Stomach (tissue), 8 donors: ENCODE measurements at regions not wholly inside any gene's neighbourhood (a gene's known extent, or its start where the extent isn't known, plus 50 kb on each side); places are given as distances from the start of the nearest gene placed in this dataset.

Source experiments
- DNase-seq, 2 donors: peaks; one replicate each; pipeline versions ENCODE4 v3.0.0 to v3.0.0-alpha.2; 2013 to 2019
- H3K27ac ChIP-seq, 5 donors: fragments of 200-600 bp in 4 of 5; sonication (generic) in 4 of 5; one replicate each; pipeline ENCODE4 v1.5.1; 2013 to 2019; ENCODE audit warnings: mild to moderate bottlenecking in 1 of 5, moderate library complexity in 1 of 5
- H3K27me3 ChIP-seq, 3 donors: fragments of 200-600 bp; sonication (generic); one replicate each; pipeline ENCODE4 v1.5.1; 2017 to 2019; ENCODE audit warnings: mixed run types in 1 of 3
- H3K36me3 ChIP-seq, 4 donors: fragments of 200-600 bp; sonication (generic); 1 replicate in 3 of 4; 2 replicates in 1 of 4; pipeline ENCODE4 v1.5.1; 2016 to 2019
- H3K4me1 ChIP-seq, 4 donors: fragments of 200-600 bp; sonication (generic); one replicate each; pipeline ENCODE4 v1.5.1; 2016 to 2019
- H3K4me3 ChIP-seq, 4 donors: fragments of 200-600 bp; sonication (generic) in 3 of 4; one replicate each; pipeline ENCODE4 v1.5.1; 2016 to 2019; ENCODE audit warnings: mild to moderate bottlenecking in 1 of 4
- H3K9me3 ChIP-seq, 4 donors: fragments of 200-600 bp; sonication (generic); one replicate each; pipeline ENCODE4 v1.5.1; 2016 to 2019
- CTCF ChIP-seq, 7 experiments: fragments of 450-650 bp in 4 of 7; fragments of 200-600 bp in 3 of 7; sonication (generic) in 3 of 7; IDR thresholded peaks; one replicate each; pipeline ENCODE4 v1.5.1; 2016 to 2019; ENCODE audit warnings: antibody characterized with exemption in 7 of 7, control low read depth in 2 of 7, mild to moderate bottlenecking in 1 of 7
- EP300 ChIP-seq: sonication (generic); formaldehyde crosslinking; IDR thresholded peaks from one replicate; pipeline ENCODE4 v1.6.1; 2017; ENCODE audit warnings: antibody characterized with exemption
- POLR2A ChIP-seq, 4 donors: fragments of 450-650 bp; IDR thresholded peaks; one replicate each; pipeline ENCODE4 v1.6.1; 2016; ENCODE audit warnings: antibody characterized with exemption in 4 of 4, control low read depth in 2 of 4, mild to moderate bottlenecking in 1 of 4, moderate library complexity in 1 of 4
- POLR2AphosphoS5 ChIP-seq, 3 donors: sonication (generic); formaldehyde crosslinking; IDR thresholded peaks; one replicate each; pipeline ENCODE4 v1.6.1; 2016; ENCODE audit warnings: antibody characterized with exemption in 3 of 3
- WGBS, 5 donors: extraction: QIAGEN DNeasy Blood & Tissue Kit in 3 of 5; methylation state at CpG; one replicate each; pipeline versions ENCODE4 v1.1.5 to v1.1.7; 2013 to 2018; 5-methylcytosine and 5-hydroxymethylcytosine counted together
- intact Hi-C: fragments of 100-400 bp; cut with DNase I; formaldehyde crosslinking; loops from one replicate; pipeline ENCODE4 v1.15.1; 2023; ENCODE audit warnings: low total_unique reads
- donor health status: healthy with polysubstance abuse.
- donor health status: Bipolar disorder and iron deficiency.
- donor health status: healthy.

- no peak for TF ChIP-seq EP300
- TF ChIP-seq CTCF (IDR thresholded peaks at IDR 0.05): no peak
- TF ChIP-seq POLR2A (IDR thresholded peaks at IDR 0.05): no peak
- no peak for TF ChIP-seq POLR2AphosphoS5 (IDR thresholded peaks at IDR 0.05)
- Histone ChIP-seq H3K4me3 (no peak overlapping the region), H3K27ac (no peak overlapping the region), H3K4me1 (no peaks in the 10 kb centered on the region), H3K9me3 (peaks cover 0 to 22% (median 10%) of the 10 kb centered on the region in 4 donors), H3K27me3 (no peaks in the 10 kb centered on the region), H3K36me3 (no peaks in the 10 kb centered on the region)
- WGBS, 5 donors: 79 to 84% (median 81%) methylated on average over 9 of the region's 9 CpGs
- DNase-seq: no peak
- intact Hi-C loops: no loop called here
Observed at GRCh38 chr5:26231316-26231715, 807.1 kb downstream of the CDH9 start.

DNA sequence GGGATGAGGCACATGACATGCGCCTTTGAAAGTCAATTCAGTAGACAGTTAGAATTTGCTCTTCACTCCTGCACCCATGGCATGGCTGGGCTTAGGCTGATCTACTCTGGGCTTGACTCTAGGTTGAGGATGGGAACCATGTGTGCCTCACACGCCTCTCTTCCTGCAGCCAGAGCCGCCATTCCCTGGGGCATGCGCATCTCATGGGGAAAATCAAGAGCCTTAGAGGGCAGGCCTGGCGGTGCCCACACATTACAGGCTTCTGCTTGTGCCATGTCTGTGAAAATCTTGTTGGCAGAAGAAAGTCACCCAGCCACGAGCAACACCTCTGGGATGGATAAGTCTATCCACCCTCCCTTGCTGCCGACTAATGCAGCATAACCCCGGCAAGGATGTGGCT, 808.5 kb downstream of the CDH9 start:
- no peak for DNase-seq
- TF ChIP-seq CTCF (IDR thresholded peaks at IDR 0.05) (no peak), EP300 (no peak), POLR2AphosphoS5 (IDR thresholded peaks at IDR 0.05) (no peak), POLR2A (IDR thresholded peaks at IDR 0.05) (no peak)
- Histone ChIP-seq H3K4me3 (no peak overlapping the region), H3K27ac (no peak overlapping the region), H3K27me3 (no peaks in the 10 kb centered on the region), H3K36me3 (no peaks in the 10 kb centered on the region), H3K4me1 (no peaks in the 10 kb centered on the region), H3K9me3 (peaks cover 0 to 23% (median 11%) of the 10 kb centered on the region in 4 donors)
- intact Hi-C loops: no loop called here
- 89 to 94% (median 92%) methylated on average over 8 of the region's 8 CpGs for WGBS, 5 donors

DNA sequence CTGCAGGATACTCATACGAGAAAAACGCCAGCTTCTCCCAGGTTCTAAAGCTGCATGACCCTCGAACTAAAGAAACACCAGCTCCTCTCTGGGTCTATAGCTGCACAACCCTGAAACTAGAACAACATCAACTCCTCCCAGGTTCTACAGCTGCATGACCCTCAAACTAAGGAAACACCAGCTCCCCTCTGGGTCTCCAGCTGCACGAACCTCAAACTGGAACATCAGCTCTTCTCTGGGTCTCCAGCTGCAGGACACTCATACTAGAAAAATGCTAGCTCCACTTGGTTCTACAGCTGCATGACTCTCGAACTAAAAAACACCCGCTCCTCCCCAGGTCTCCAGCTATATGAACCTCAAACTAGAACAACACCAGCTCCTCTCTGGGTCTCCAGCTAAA, 811.1 kb downstream of the CDH9 start:
- DNase-seq: no peak
- TF ChIP-seq EP300: no peak
- no peak for TF ChIP-seq CTCF (IDR thresholded peaks at IDR 0.05)
- no peak for TF ChIP-seq POLR2A (IDR thresholded peaks at IDR 0.05)
- no peak for TF ChIP-seq POLR2AphosphoS5 (IDR thresholded peaks at IDR 0.05)
- Histone ChIP-seq H3K4me3 (no peak overlapping the region), H3K4me1 (no peaks in the 10 kb centered on the region), H3K27ac (no peak overlapping the region), H3K27me3 (no peaks in the 10 kb centered on the region), H3K36me3 (no peaks in the 10 kb centered on the region), H3K9me3 (peaks cover 0 to 22% (median 11%) of the 10 kb centered on the region in 4 donors)
- intact Hi-C loops: no loop called here
- WGBS, 5 donors: 81 to 88% (median 85%) methylated on average over 6 of the region's 6 CpGs

GRCh38 chr5:26205121-26205520, 833.3 kb downstream of the CDH9 start:
- whole genome bisulfite sequencing, 5 donors: 74 to 93% (median 86%) methylated on average over 2 of the region's 2 CpGs
- Histone ChIP-seq H3K27me3 (no peaks in the 10 kb centered on the region), H3K4me1 (no peaks in the 10 kb centered on the region), H3K36me3 (no peaks in the 10 kb centered on the region), H3K9me3 (peaks cover 0 to 9% (median 0%) of the 10 kb centered on the region in 4 donors), H3K27ac (no peak overlapping the region), H3K4me3 (no peak overlapping the region)
- no peak for DNase-seq
- intact Hi-C loops: no loop called here
- TF ChIP-seq POLR2A (IDR thresholded peaks at IDR 0.05): no peak

DNA sequence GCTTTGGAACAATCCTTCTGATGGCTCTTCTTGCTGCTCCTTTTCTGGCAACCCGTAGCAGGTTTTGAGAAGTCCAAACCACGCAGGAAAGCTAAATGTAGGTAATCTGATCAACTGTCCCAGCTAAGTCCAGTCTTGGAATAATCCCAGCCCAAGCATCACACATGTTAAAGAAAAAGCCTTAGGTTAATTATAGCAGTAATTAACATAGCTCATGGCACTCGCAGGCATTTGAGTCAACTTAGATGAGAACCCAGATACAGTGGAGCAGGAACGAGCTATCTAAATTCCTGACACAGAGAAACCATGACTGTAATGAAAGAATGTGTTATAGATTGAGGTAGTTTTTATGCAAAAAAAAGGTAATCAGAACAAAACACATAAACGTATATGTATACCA, 844.8 kb downstream of the CDH9 start:
- intact Hi-C loops: no loop called here
- H3K4me1 ChIP-seq: no peaks in the 10 kb centered on the region
- H3K27ac ChIP-seq: no peak overlapping the region
- no peaks in the 10 kb centered on the region for H3K36me3 ChIP-seq
- peaks cover 0 to 4% (median 0%) of the 10 kb centered on the region in 4 donors for H3K9me3 ChIP-seq
- H3K27me3 ChIP-seq: no peaks in the 10 kb centered on the region
- no peak for TF ChIP-seq EP300
- no peak for TF ChIP-seq CTCF (IDR thresholded peaks at IDR 0.05)
- DNase-seq: no peak
- WGBS, 5 donors: 72 to 76% (median 75%) methylated on average over 5 of the region's 5 CpGs
- H3K4me3 ChIP-seq: no peak overlapping the region
